Upper lobe of left lung (tissue), 6 donors: ENCODE measurements at regions not wholly inside any gene's neighbourhood (a gene's known extent, or its start where the extent isn't known, plus 50 kb on each side); places are given as distances from the start of the nearest gene placed in this dataset.

ENCODE experiments used
- ATAC-seq, 2 donors: fragments of 200-7000 bp; cut with Tn5 transposase; one replicate each; pipeline ENCODE4 v1.9.1; 2022; ENCODE audit warnings: mild to moderate bottlenecking in 2 of 2, moderate library complexity in 2 of 2; ENCODE audit not compliant: low FRiP score in 2 of 2
- DNase-seq, 2 donors: peaks; one replicate each; pipeline ENCODE4 v3.0.0-alpha.2; 2019 to 2020
- H3K27ac ChIP-seq, 4 donors: fragments of 200-600 bp; sonication (generic); one replicate each; pipeline ENCODE4 v1.5.1; 2016 to 2019
- H3K27me3 ChIP-seq, 4 donors: fragments of 200-600 bp; sonication (generic); one replicate each; pipeline ENCODE4 v1.5.1; 2017 to 2019
- H3K36me3 ChIP-seq, 4 donors: fragments of 200-600 bp; sonication (generic); one replicate each; pipeline ENCODE4 v1.5.1; 2016 to 2019
- H3K4me1 ChIP-seq, 4 donors: fragments of 200-600 bp; sonication (generic); one replicate each; pipeline ENCODE4 v1.5.1; 2018 to 2019
- H3K4me3 ChIP-seq, 4 donors: fragments of 200-600 bp; sonication (generic); one replicate each; pipeline ENCODE4 v1.5.1; 2017 to 2019; ENCODE audit warnings: mild to moderate bottlenecking in 2 of 4, moderate library complexity in 1 of 4
- H3K9me3 ChIP-seq, 4 donors: fragments of 200-600 bp; sonication (generic); one replicate each; pipeline ENCODE4 v1.5.1; 2018 to 2019
- CTCF ChIP-seq, 6 experiments: fragments of 450-650 bp in 4 of 6; fragments of 200-600 bp in 2 of 6; sonication (generic) in 2 of 6; IDR thresholded peaks; one replicate each; pipeline ENCODE4 v1.5.1; 2016 to 2019; ENCODE audit warnings: antibody characterized with exemption in 6 of 6
- EP300 ChIP-seq, 4 donors: sonication (generic); formaldehyde crosslinking; IDR thresholded peaks; one replicate each; pipeline ENCODE4 v1.5.1; 2017; ENCODE audit warnings: antibody characterized with exemption in 4 of 4, control low read depth in 2 of 4
- POLR2A ChIP-seq, 4 donors: fragments of 450-650 bp; IDR thresholded peaks; one replicate each; pipeline ENCODE4 v1.5.1; 2016 to 2017; ENCODE audit warnings: antibody characterized with exemption in 4 of 4, mild to moderate bottlenecking in 2 of 4
- POLR2AphosphoS5 ChIP-seq, 2 donors: sonication (generic); formaldehyde crosslinking; IDR thresholded peaks; one replicate each; pipeline ENCODE4 v1.5.1; 2017; ENCODE audit warnings: antibody characterized with exemption in 2 of 2
- WGBS, 2 donors: methylation state at CpG; one replicate each; pipeline ENCODE4 v1.1.5; 2017 to 2018; 5-methylcytosine and 5-hydroxymethylcytosine counted together
- donor health status: DM: no; HTN: no; CAD: no; lungs with moderate emphysema.
- donor health status: DM: no; HTN: yes; CAD: no; lungs with severe emphysema.

DNA sequence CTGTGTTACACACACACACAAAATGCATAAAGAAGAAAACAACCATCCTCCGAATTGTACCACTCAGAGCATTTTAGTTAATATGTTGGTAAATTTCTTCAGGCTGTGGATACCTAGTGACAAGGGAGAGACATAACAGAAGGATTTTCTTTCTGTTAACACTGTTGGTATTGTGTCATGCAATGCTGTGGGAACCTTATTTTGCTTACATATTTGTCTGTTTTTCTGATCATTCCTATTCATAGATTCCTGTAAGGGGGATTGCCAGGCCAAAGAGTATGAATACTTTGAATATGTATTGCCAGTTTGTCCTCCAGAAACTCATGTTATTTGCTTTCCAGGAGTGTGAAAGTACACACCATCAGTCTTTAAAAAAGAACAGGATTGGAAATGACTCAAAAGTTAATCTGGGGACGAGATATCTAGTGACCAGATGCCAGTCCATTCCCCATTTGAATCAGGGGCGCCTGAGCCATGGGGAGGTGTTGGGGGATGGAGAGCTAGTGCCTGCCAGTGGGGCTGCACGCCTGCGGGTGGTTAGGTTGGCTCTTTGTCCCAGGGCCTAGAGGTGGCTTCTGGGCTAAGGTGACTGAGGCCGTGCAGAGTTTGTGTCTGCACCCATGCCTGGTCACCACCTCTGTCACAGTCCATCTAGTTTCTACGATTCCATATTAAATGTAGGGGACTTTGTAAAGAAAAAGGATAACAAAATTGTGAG, 142.0 kb downstream of the PTPN20 start:
- no peak for DNase-seq
- H3K27ac ChIP-seq: no peak overlapping the region
- H3K4me1 ChIP-seq: peaks cover 0 to 3% (median under 1%) of the 10 kb centered on the region in 4 donors
- no peaks in the 10 kb centered on the region for H3K36me3 ChIP-seq
- TF ChIP-seq EP300 (IDR thresholded peaks at IDR 0.05) (no peak), CTCF (IDR thresholded peaks at IDR 0.05) (no peak), POLR2A (IDR thresholded peaks at IDR 0.05) (no peak), POLR2AphosphoS5 (IDR thresholded peaks at IDR 0.05) (no peak)
- no peaks in the 10 kb centered on the region for H3K27me3 ChIP-seq
- no peaks in the 10 kb centered on the region for H3K9me3 ChIP-seq
- WGBS, 2 donors: 83 to 88% methylated on average over 7 of the region's 7 CpGs
- no peak overlapping the region for H3K4me3 ChIP-seq
- ATAC-seq: no peak

- WGBS, 2 donors: 71 to 86% methylated on average over 2 of the region's 2 CpGs
- ATAC-seq: no peak
- DNase-seq: no peak
Measured at GRCh38 chr10:47054974-47055373, 143.7 kb downstream of the PTPN20 start.

DNA sequence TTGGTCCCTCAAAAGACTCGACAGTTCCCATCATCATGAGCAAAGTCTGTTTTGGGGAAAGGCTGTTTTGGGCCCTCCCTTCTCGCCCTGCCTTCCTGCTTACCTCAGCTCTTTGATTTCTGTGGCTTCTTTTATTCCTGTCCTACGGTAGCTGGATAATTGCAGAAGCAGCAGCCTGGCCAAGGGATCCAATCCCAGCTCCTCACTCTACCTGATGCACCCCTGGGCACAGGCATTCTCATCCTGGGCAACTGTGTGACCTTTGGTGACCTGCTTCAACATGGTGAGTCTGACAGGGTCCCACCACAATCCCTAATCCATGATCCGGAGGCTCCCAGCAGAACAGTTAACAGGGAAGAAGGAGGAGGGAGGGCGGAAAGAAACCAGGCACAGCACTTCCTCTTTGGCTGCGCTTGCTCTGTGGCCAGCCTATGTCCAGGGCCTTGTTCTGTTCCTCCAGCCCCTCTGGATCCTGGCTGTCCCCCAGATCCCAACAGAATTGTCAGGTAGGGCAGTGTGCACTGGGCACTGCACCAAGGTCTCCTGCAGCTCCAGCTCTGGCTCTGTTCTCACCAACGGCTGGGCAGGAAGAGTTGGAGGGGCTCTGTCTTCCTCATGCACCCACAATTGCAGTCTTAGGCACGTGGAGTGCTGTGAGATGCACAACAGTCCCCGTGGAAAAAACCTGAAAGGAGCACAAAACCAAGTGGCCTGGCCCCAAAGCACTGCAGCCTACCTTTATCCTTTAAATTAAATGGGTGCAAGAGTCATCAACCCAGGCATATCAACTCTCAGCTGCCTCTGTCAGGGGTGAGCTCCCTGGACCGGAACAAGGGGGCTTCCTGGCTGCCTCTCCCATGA, 144.4 kb downstream of the PTPN20 start:
- no peak for DNase-seq
- Histone ChIP-seq H3K36me3 (no peaks in the 10 kb centered on the region), H3K4me3 (no peak overlapping the region), H3K27me3 (no peaks in the 10 kb centered on the region), H3K4me1 (no peaks in the 10 kb centered on the region), H3K9me3 (no peaks in the 10 kb centered on the region), H3K27ac (no peak overlapping the region)
- peak in 1 of 2 donors; percentile 36 for ATAC-seq
- no peak for TF ChIP-seq POLR2A (IDR thresholded peaks at IDR 0.05)
- no peak for TF ChIP-seq EP300 (IDR thresholded peaks at IDR 0.05)
- no peak for TF ChIP-seq POLR2AphosphoS5 (IDR thresholded peaks at IDR 0.05)
- TF ChIP-seq CTCF (IDR thresholded peaks at IDR 0.05): no peak
- 59 to 63% methylated on average over 8 to 10 of the region's 10 CpGs for WGBS, 2 donors

More at GRCh38 chr10:47054974-47055373, 143.7 kb downstream of the PTPN20 start:
- no peak for TF ChIP-seq POLR2AphosphoS5 (IDR thresholded peaks at IDR 0.05)
- no peak for TF ChIP-seq POLR2A (IDR thresholded peaks at IDR 0.05)
- TF ChIP-seq EP300 (IDR thresholded peaks at IDR 0.05): no peak
- no peak for TF ChIP-seq CTCF (IDR thresholded peaks at IDR 0.05)
- no peaks in the 10 kb centered on the region for H3K36me3 ChIP-seq
- no peaks in the 10 kb centered on the region for H3K27me3 ChIP-seq
- no peaks in the 10 kb centered on the region for H3K4me1 ChIP-seq
- no peak overlapping the region for H3K4me3 ChIP-seq
- no peak overlapping the region for H3K27ac ChIP-seq
- no peaks in the 10 kb centered on the region for H3K9me3 ChIP-seq

DNA sequence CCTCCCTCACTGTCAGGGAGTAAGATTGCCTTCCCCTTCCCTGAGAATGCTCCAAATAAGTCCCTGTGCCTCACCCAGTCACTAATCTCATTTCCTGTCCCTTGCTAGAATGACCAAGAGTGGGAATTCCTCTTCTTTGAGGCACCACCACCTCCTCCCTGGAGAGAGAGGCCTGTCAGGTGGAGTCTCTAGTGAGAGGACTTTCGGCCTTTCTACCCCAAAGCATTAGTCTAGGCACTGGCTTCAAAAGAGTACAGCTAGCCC, 145.0 kb downstream of the PTPN20 start:
- H3K4me1 ChIP-seq: no peaks in the 10 kb centered on the region
- no peaks in the 10 kb centered on the region for H3K9me3 ChIP-seq
- H3K36me3 ChIP-seq: no peaks in the 10 kb centered on the region
- no peak overlapping the region for H3K4me3 ChIP-seq
- no peaks in the 10 kb centered on the region for H3K27me3 ChIP-seq
- no peak for DNase-seq
- WGBS, 2 donors: 90 to 100% methylated on average over 1 of the region's 1 CpG
- ATAC-seq: no peak
- no peak overlapping the region for H3K27ac ChIP-seq
- TF ChIP-seq POLR2A (IDR thresholded peaks at IDR 0.05): no peak
- no peak for TF ChIP-seq CTCF (IDR thresholded peaks at IDR 0.05)
- TF ChIP-seq EP300 (IDR thresholded peaks at IDR 0.05): no peak
- no peak for TF ChIP-seq POLR2AphosphoS5 (IDR thresholded peaks at IDR 0.05)
